ENCODE measurements at regions not wholly inside any gene's neighbourhood (a gene's known extent, or its start where the extent isn't known, plus 50 kb on each side); places are given as distances from the start of the nearest gene placed in this dataset.

GRCh38 chr12:115623764-115624334, 653.6 kb downstream of the MED13L start:
- H3K36me3 Mint-ChIP-seq (ENCODE audit: low read depth): no peaks in the 10 kb centered on the region
- DNase-seq (no peak), ATAC-seq (no peak)
- intact Hi-C loops (cut with micrococcal nuclease): no loop called here
- ChIA-PET POLR2A (no interaction called here), CTCF (no interaction called here)
- no peaks in the 10 kb centered on the region for H3K9me3 Mint-ChIP-seq
- H3K4me3 Mint-ChIP-seq: no peak overlapping the region
- no peaks in the 10 kb centered on the region for H3K4me1 Mint-ChIP-seq (ENCODE audit: low read depth)
- H3K27me3 Mint-ChIP-seq: peaks cover 4% of the 10 kb centered on the region
- no peak overlapping the region for H3K27ac Mint-ChIP-seq
- no peak for TF ChIP-seq CTCF (IDR thresholded peaks at IDR 0.05)

- DNase-seq (no peak), ATAC-seq (no peak)
- Mint-ChIP-seq H3K4me1 (ENCODE audit: low read depth) (no peaks in the 10 kb centered on the region), H3K9me3 (no peaks in the 10 kb centered on the region), H3K27ac (no peak overlapping the region), H3K4me3 (no peak overlapping the region), H3K36me3 (ENCODE audit: low read depth) (no peaks in the 10 kb centered on the region), H3K27me3 (peaks cover 4% of the 10 kb centered on the region)
- ChIA-PET POLR2A (no interaction called here), CTCF (no interaction called here)
- no peak for TF ChIP-seq CTCF (IDR thresholded peaks at IDR 0.05)
- intact Hi-C loops (cut with micrococcal nuclease): no loop called here
These were observed 654.2 kb downstream of the MED13L start for GRCh38 chr12:115623275-115623674.

GRCh38 chr12:115620816-115621215, 656.7 kb downstream of the MED13L start:
- POLR2A ChIA-PET: no interaction called here
- ATAC-seq: no peak

GRCh38 chr12:115619889-115620288, 657.6 kb downstream of the MED13L start:
- H3K27me3 Mint-ChIP-seq: peaks cover 4% of the 10 kb centered on the region
- no peaks in the 10 kb centered on the region for H3K36me3 Mint-ChIP-seq (ENCODE audit: low read depth)
- ATAC-seq (no peak), DNase-seq (no peak)
- no peaks in the 10 kb centered on the region for H3K4me1 Mint-ChIP-seq (ENCODE audit: low read depth)
- H3K9me3 Mint-ChIP-seq: no peaks in the 10 kb centered on the region
- TF ChIP-seq CTCF (IDR thresholded peaks at IDR 0.05): no peak
- H3K27ac Mint-ChIP-seq: no peak overlapping the region
- ChIA-PET CTCF (no interaction called here), POLR2A (no interaction called here)
- intact Hi-C loops (cut with micrococcal nuclease): no loop called here
- no peak overlapping the region for H3K4me3 Mint-ChIP-seq

More at GRCh38 chr12:115620816-115621215, 656.7 kb downstream of the MED13L start:
- Mint-ChIP-seq H3K9me3 (no peaks in the 10 kb centered on the region), H3K27ac (no peak overlapping the region), H3K36me3 (ENCODE audit: low read depth) (no peaks in the 10 kb centered on the region), H3K27me3 (peaks cover 4% of the 10 kb centered on the region), H3K4me1 (ENCODE audit: low read depth) (no peaks in the 10 kb centered on the region), H3K4me3 (no peak overlapping the region)
- CTCF ChIA-PET: no interaction called here
- intact Hi-C loops (cut with micrococcal nuclease): no loop called here
- no peak for TF ChIP-seq CTCF (IDR thresholded peaks at IDR 0.05)
- no peak for DNase-seq

- CTCF ChIA-PET: no interaction called here
- no peak for DNase-seq
- peaks cover 4% of the 10 kb centered on the region for H3K27me3 Mint-ChIP-seq
- H3K27ac Mint-ChIP-seq: no peak overlapping the region
- no peak for ATAC-seq
- intact Hi-C loops (cut with micrococcal nuclease): no loop called here
- no peaks in the 10 kb centered on the region for H3K9me3 Mint-ChIP-seq
- no peaks in the 10 kb centered on the region for H3K4me1 Mint-ChIP-seq (ENCODE audit: low read depth)
- POLR2A ChIA-PET: no interaction called here
- no peak for TF ChIP-seq CTCF (IDR thresholded peaks at IDR 0.05)
- no peaks in the 10 kb centered on the region for H3K36me3 Mint-ChIP-seq (ENCODE audit: low read depth)
- no peak overlapping the region for H3K4me3 Mint-ChIP-seq
These were observed 658.4 kb downstream of the MED13L start for GRCh38 chr12:115619061-115619460.

Measured in activated CD8-positive, alpha-beta T cell treated with anti-CD3 and anti-CD28 coated beads for 36 hours (primary cell).